ENCODE measurements at regions not wholly inside any gene's neighbourhood (a gene's known extent, or its start where the extent isn't known, plus 50 kb on each side); places are given as distances from the start of the nearest gene placed in this dataset.

- no peak for TF ChIP-seq CTCF (conservative IDR thresholded peaks at IDR 0.05 in 1 of 2, IDR thresholded peaks at IDR 0.05 in 1 of 2; ENCODE audit: extremely low read depth in 1 of 2, insufficient read depth in 1 of 2, low read depth in 1 of 2, low read length in 2 of 2)
- no peak for TF ChIP-seq EZH2 (IDR thresholded peaks at IDR 0.05; ENCODE audit: borderline replicate concordance, low read length)
These were observed 984.5 kb upstream of the CDH2 start for GRCh38 chr18:29161429-29161828.

Measured in mammary epithelial cell (primary cell).